K562 (cell line): ENCODE measurements at regions not wholly inside any gene's neighbourhood (a gene's known extent, or its start where the extent isn't known, plus 50 kb on each side); places are given as distances from the start of the nearest gene placed in this dataset.

Source experiments
- ARID3A ChIP-seq: IDR thresholded peaks from 2 replicates; pipeline ENCODE4 v1.6.1; 2012; ENCODE audit warnings: low read depth, low read length, improper control_type of control experiment, borderline replicate concordance
- BHLHE40 ChIP-seq: IDR thresholded peaks from 2 replicates; pipeline ENCODE4 v1.6.1; 2011; ENCODE audit warnings: low read length, improper control_type of control experiment
- BRD9 ChIP-seq: fragments of 450-650 bp; IDR thresholded peaks from 2 replicates; pipeline ENCODE4 v1.6.1; 2018; ENCODE audit warnings: low read depth; ENCODE audit not compliant: partially characterized antibody
- CREM ChIP-seq: IDR thresholded peaks from 2 replicates; pipeline ENCODE4 v1.6.1; 2014; ENCODE audit warnings: antibody characterized with exemption, low read depth
- ELF1 ChIP-seq: fragments of 200-800 bp; sonication (Bioruptor generic); IDR thresholded peaks from 2 replicates; pipeline ENCODE4 v1.6.1; 2016; ENCODE audit warnings: missing genetic modification characterization, missing compliant biosample characterization
- ERF ChIP-seq: fragments of 450-650 bp; formaldehyde crosslinking; IDR thresholded peaks from 2 replicates; pipeline ENCODE4 v1.4.0; 2020; ENCODE audit warnings: mild to moderate bottlenecking, mixed read lengths
- HBP1 ChIP-seq: fragments of 450-650 bp; formaldehyde crosslinking; IDR thresholded peaks from 2 replicates; pipeline ENCODE4 v1.4.0; 2022; ENCODE audit warnings: missing genetic modification characterization
- MAFK ChIP-seq: IDR thresholded peaks from 2 replicates; pipeline ENCODE4 v1.6.1; 2011; ENCODE audit warnings: low read length, improper control_type of control experiment
- RBM15 ChIP-seq: fragments of 200-400 bp; formaldehyde crosslinking; IDR thresholded peaks from 2 replicates; pipeline ENCODE4 v1.6.1; 2018; ENCODE audit warnings: mild to moderate bottlenecking, low read length, moderate library complexity; ENCODE audit not compliant: insufficient read depth
- SRSF3 ChIP-seq: fragments of 200-400 bp; formaldehyde crosslinking; IDR thresholded peaks from 2 replicates; pipeline ENCODE4 v1.6.1; 2016; ENCODE audit warnings: mild to moderate bottlenecking, low read length, moderate library complexity; ENCODE audit not compliant: insufficient read depth
- TBL1XR1 ChIP-seq, 2 experiments: IDR thresholded peaks; 2 replicates each; pipeline ENCODE4 v1.6.1; 2012; ENCODE audit warnings: improper control_type of control experiment in 2 of 2, low read length in 2 of 2, mild to moderate bottlenecking in 1 of 2
- TFAM ChIP-seq: fragments of 250-450 bp; sonication (Bioruptor Pico); conservative IDR thresholded peaks from 2 replicates; pipeline ENCODE4 v1.5.0; 2021; ENCODE audit warnings: mild to moderate bottlenecking, moderate library complexity
- TRIM28 ChIP-seq: fragments of 450-650 bp; IDR thresholded peaks from 2 replicates; pipeline ENCODE4 v1.6.1; 2017
- ZKSCAN1 ChIP-seq: fragments of 150-350 bp; IDR thresholded peaks from 2 replicates; pipeline ENCODE4 v1.6.1; 2016; ENCODE audit warnings: low read depth, low read length
- ZNF134 ChIP-seq: fragments of 250-450 bp; sonication (Bioruptor Pico); conservative IDR thresholded peaks from 2 replicates; pipeline ENCODE4 v1.4.0; 2020
- ZNF311 ChIP-seq: fragments of 250-450 bp; sonication (Bioruptor Pico); IDR thresholded peaks from 2 replicates; pipeline ENCODE4 v1.4.0; 2020; ENCODE audit warnings: mild to moderate bottlenecking, moderate library complexity
- TF ChIP-seq, protein P1 (sequence below): fragments of 250-450 bp; sonication (Bioruptor Pico); IDR thresholded peaks from 2 replicates; pipeline ENCODE4 v1.9.0; 2021; ENCODE audit warnings: mild to moderate bottlenecking, inconsistent platforms
- TF ChIP-seq, protein P2 (sequence below): sonication (generic); formaldehyde crosslinking; IDR thresholded peaks from 2 replicates; pipeline ENCODE4 v1.8.1; 2022; ENCODE audit warnings: missing genetic modification reagents
- TF ChIP-seq, protein P3 (sequence below): fragments of 250-450 bp; sonication (Bioruptor Pico); IDR thresholded peaks from 2 replicates; pipeline ENCODE4 v1.5.0; 2020; ENCODE audit warnings: mild to moderate bottlenecking, borderline replicate concordance
- TF ChIP-seq, protein P4 (sequence below): fragments of 200-800 bp; sonication (Bioruptor generic); IDR thresholded peaks from 2 replicates; pipeline ENCODE4 v1.6.1; 2017; ENCODE audit warnings: missing genetic modification characterization, missing compliant biosample characterization

DNA sequence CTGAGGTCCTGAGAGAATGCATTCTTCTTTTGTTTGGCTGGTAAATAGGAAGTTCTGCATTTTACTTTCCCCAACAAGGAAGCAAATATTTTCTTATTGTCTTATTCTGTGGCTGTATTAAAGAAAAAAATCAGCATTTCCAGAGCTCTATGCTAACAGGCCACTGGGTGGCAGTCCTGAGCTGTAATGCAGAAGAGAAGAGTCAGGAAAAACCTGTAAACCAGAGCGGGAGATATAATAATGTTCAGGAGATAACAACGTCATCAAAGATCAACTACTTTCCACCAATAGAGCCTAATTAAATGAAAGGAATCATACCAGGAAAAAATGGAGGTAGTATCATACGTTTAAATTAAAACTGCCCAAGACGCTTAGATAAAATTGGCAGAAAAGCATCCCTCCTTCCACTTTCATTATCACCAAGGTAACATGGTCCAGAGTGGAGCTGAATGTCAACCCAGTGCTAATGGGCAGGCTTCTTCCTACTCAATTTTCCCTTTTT lies 55.6 kb upstream of the CARMIL1 start (continued):
- TF ChIP-seq, protein P1, sequence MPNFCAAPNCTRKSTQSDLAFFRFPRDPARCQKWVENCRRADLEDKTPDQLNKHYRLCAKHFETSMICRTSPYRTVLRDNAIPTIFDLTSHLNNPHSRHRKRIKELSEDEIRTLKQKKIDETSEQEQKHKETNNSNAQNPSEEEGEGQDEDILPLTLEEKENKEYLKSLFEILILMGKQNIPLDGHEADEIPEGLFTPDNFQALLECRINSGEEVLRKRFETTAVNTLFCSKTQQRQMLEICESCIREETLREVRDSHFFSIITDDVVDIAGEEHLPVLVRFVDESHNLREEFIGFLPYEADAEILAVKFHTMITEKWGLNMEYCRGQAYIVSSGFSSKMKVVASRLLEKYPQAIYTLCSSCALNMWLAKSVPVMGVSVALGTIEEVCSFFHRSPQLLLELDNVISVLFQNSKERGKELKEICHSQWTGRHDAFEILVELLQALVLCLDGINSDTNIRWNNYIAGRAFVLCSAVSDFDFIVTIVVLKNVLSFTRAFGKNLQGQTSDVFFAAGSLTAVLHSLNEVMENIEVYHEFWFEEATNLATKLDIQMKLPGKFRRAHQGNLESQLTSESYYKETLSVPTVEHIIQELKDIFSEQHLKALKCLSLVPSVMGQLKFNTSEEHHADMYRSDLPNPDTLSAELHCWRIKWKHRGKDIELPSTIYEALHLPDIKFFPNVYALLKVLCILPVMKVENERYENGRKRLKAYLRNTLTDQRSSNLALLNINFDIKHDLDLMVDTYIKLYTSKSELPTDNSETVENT (CRISPR knock-in tag) = no peak
- no peak for TF ChIP-seq TBL1XR1 (IDR thresholded peaks at IDR 0.05; ENCODE audit: low read length in 2 of 2)
- TF ChIP-seq ARID3A = no peak
- TF ChIP-seq HBP1 (CRISPR knock-in tag) = no peak
- no peak for TF ChIP-seq CREM
- no peak for TF ChIP-seq TFAM (CRISPR knock-in tag)
- TF ChIP-seq ZNF134 (CRISPR knock-in tag) = no peak
- TF ChIP-seq RBM15 = no peak
- no peak for TF ChIP-seq ERF (CRISPR knock-in tag)
- TF ChIP-seq TRIM28 = no peak
- no peak for TF ChIP-seq ZNF311 (CRISPR knock-in tag)
- TF ChIP-seq, protein P2, sequence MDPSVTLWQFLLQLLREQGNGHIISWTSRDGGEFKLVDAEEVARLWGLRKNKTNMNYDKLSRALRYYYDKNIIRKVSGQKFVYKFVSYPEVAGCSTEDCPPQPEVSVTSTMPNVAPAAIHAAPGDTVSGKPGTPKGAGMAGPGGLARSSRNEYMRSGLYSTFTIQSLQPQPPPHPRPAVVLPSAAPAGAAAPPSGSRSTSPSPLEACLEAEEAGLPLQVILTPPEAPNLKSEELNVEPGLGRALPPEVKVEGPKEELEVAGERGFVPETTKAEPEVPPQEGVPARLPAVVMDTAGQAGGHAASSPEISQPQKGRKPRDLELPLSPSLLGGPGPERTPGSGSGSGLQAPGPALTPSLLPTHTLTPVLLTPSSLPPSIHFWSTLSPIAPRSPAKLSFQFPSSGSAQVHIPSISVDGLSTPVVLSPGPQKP (CRISPR knock-in tag) = no peak
- no peak for TF ChIP-seq SRSF3
- TF ChIP-seq ZKSCAN1 = no peak
- TF ChIP-seq MAFK = no peak
- TF ChIP-seq, protein P3, sequence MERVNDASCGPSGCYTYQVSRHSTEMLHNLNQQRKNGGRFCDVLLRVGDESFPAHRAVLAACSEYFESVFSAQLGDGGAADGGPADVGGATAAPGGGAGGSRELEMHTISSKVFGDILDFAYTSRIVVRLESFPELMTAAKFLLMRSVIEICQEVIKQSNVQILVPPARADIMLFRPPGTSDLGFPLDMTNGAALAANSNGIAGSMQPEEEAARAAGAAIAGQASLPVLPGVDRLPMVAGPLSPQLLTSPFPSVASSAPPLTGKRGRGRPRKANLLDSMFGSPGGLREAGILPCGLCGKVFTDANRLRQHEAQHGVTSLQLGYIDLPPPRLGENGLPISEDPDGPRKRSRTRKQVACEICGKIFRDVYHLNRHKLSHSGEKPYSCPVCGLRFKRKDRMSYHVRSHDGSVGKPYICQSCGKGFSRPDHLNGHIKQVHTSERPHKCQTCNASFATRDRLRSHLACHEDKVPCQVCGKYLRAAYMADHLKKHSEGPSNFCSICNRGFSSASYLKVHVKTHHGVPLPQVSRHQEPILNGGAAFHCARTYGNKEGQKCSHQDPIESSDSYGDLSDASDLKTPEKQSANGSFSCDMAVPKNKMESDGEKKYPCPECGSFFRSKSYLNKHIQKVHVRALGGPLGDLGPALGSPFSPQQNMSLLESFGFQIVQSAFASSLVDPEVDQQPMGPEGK = no peak
- TF ChIP-seq, protein P4, sequence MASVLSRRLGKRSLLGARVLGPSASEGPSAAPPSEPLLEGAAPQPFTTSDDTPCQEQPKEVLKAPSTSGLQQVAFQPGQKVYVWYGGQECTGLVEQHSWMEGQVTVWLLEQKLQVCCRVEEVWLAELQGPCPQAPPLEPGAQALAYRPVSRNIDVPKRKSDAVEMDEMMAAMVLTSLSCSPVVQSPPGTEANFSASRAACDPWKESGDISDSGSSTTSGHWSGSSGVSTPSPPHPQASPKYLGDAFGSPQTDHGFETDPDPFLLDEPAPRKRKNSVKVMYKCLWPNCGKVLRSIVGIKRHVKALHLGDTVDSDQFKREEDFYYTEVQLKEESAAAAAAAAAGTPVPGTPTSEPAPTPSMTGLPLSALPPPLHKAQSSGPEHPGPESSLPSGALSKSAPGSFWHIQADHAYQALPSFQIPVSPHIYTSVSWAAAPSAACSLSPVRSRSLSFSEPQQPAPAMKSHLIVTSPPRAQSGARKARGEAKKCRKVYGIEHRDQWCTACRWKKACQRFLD = no peak
- no peak for TF ChIP-seq BHLHE40
- TF ChIP-seq BRD9 = no peak
- TF ChIP-seq ELF1 (tag) = no peak
